GM13977 (cell line): ENCODE measurements at regions not wholly inside any gene's neighbourhood (a gene's known extent, or its start where the extent isn't known, plus 50 kb on each side); places are given as distances from the start of the nearest gene placed in this dataset.
"Not testable (repeated sequence)": the region's sequence is repeated elsewhere in the genome, so short reads cannot be mapped to it uniquely, and the experiment has no call there.

ENCODE experiments used
- DNase-seq: peaks from one replicate; pipeline ENCODE4 v3.0.0; 2012; ENCODE audit warnings: low spot score
- CTCF ChIP-seq: IDR thresholded peaks from 2 replicates; pipeline ENCODE4 v1.5.1; 2012; ENCODE audit warnings: mild to moderate bottlenecking, control low read depth; ENCODE audit not compliant: insufficient read depth; ENCODE audit errors: extremely low read depth, missing control alignments
- in situ Hi-C: fragments of 300-500 bp; cut with MboI; formaldehyde crosslinking; loops from one replicate; pipeline ENCODE4 v1.12.0; 2022; ENCODE audit warnings: low sequenced_read_pairs, low pct_unique_long_range_greater_than_20kb, mixed read lengths, inconsistent platforms; ENCODE audit not compliant: unreplicated experiment

GRCh38 chr15:37375519-37375918 is 275.2 kb upstream of the MEIS2 start:
- no peak for TF ChIP-seq CTCF
- in situ Hi-C loops: no loop called here
- no peak for DNase-seq

DNA sequence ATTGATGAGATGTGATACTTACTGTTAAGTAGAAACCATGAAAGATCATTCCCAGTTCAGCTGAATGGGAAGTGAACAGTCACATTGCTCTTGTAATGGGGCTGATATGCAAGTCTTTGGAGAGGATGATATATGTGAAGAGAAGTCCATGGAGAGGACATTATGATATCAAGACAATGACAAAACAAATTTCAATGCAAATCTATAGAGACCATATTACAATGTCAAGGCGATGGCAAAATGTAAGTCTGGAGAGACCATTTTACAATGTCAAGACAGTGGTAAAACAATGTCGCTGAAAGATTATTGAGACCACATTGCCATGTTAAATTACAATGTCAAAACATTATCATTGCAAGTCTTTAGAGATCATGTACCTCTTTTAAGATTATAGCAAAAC is 277.1 kb upstream of the MEIS2 start:
- TF ChIP-seq CTCF: no peak
- in situ Hi-C loops: no loop called here
- no peak for DNase-seq

GRCh38 chr15:37394402-37395099 is 294.2 kb upstream of the MEIS2 start:
- in situ Hi-C loops: no loop called here
- TF ChIP-seq CTCF: no peak
- DNase-seq: no peak

DNA sequence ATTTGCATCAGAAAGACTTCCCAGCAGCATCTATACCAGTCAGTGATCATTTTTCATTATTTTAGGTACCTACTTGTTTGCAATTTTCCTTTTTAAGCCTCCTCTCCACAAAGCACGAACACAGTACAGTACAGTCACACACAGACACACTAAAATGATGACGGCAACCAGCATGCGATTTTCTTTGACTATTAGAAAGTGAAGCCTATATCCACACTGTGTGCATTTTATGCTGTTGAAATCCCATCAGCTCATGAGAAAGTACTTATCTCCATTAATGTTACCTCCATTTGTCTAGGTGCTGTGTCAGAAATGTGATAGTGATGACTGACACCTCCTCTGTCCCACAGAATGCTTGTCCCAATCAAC is 294.7 kb upstream of the MEIS2 start:
- in situ Hi-C loops: no loop called here
- no peak for DNase-seq
- no peak for TF ChIP-seq CTCF

DNA sequence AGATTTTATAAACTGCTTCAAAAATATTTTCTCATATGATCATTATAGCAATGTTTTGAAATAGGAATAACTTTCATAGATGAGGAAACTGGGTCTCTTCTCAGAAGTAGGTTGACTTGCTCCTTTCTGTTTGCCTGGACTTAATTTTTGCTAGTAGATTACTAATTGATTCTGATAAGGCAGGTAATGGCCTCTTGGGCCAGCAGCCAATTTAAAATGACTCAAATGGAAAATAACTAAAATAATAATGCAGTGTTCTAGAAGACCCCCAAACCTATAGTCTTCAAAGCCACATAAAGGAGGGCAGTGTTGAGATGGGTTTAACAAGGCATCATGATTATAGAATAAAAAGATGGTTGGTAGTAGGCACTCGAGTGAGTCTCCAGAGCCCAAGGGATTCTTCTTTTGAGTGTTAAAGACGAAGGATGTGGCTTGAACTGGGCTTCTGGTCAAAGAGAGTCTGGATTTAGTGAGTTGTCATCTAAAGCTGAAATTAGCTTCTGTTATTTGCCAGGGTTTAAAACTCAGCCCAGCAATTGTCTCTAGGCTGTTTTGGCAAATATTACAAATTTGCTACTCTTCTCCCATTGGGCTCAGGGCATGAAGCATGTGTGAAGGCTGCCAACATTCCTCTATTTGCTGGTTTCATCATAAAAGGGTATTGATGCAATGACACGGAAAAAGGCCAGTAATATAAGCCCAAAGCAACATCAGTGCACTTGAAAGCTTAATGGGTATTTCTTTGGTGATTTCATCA is 297.1 kb upstream of the MEIS2 start:
- in situ Hi-C loops: no loop called here
- DNase-seq: no peak
- no peak for TF ChIP-seq CTCF

GRCh38 chr15:37416103-37416502 is 315.8 kb upstream of the MEIS2 start:
- DNase-seq: no peak
- no peak for TF ChIP-seq CTCF
- in situ Hi-C loops: no loop called here

DNA sequence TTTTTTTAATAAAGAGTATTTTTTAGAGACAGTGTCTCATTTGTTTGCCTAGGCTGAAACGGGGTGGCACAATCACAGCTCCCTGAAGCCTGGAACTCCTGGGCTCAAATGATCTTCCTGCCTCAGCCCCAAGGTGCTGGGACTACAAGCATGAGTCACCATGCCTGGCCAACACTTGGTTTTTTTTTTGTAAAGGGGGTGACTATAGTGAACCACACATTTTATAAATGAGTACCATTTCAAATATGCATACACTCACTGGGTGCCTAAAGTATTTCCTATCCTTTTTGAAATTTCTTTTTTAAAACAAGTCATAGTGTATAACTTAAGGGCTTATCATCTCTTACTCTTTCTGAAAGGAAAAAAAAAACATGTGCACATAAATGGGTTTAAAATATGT is 325.2 kb upstream of the MEIS2 start:
- in situ Hi-C loops: no loop called here
- no peak for DNase-seq
- no peak for TF ChIP-seq CTCF

DNA sequence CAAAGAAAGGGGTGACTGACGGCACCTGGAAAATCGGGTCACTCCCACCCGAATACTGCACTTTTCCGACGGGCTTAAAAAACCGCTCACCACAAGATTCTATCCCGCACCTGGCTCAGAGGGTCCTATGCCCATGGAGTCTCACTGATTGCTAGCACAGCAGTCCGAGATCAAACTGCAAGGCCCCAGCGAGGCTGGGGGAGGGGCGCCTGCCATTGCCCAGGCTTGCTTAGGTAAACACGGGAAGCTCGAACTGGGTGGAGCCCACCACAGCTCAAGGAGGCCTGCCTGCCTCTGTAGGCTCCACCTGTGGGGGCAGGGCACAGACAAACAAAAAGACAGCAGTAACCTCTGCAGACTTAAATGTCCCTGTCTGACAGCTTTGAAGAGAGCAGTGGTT is 327.0 kb upstream of the MEIS2 start:
- in situ Hi-C loops, DNase-seq: not testable (repeated sequence)
